Upper lobe of left lung (tissue), 6 donors: ENCODE measurements at regions not wholly inside any gene's neighbourhood (a gene's known extent, or its start where the extent isn't known, plus 50 kb on each side); places are given as distances from the start of the nearest gene placed in this dataset.

Experiments
- ATAC-seq, 2 donors: fragments of 200-7000 bp; cut with Tn5 transposase; one replicate each; pipeline ENCODE4 v1.9.1; 2022; ENCODE audit warnings: mild to moderate bottlenecking in 2 of 2, moderate library complexity in 2 of 2; ENCODE audit not compliant: low FRiP score in 2 of 2
- DNase-seq, 2 donors: peaks; one replicate each; pipeline ENCODE4 v3.0.0-alpha.2; 2019 to 2020
- H3K27ac ChIP-seq, 4 donors: fragments of 200-600 bp; sonication (generic); one replicate each; pipeline ENCODE4 v1.5.1; 2016 to 2019
- H3K27me3 ChIP-seq, 4 donors: fragments of 200-600 bp; sonication (generic); one replicate each; pipeline ENCODE4 v1.5.1; 2017 to 2019
- H3K36me3 ChIP-seq, 4 donors: fragments of 200-600 bp; sonication (generic); one replicate each; pipeline ENCODE4 v1.5.1; 2016 to 2019
- H3K4me1 ChIP-seq, 4 donors: fragments of 200-600 bp; sonication (generic); one replicate each; pipeline ENCODE4 v1.5.1; 2018 to 2019
- H3K4me3 ChIP-seq, 4 donors: fragments of 200-600 bp; sonication (generic); one replicate each; pipeline ENCODE4 v1.5.1; 2017 to 2019; ENCODE audit warnings: mild to moderate bottlenecking in 2 of 4, moderate library complexity in 1 of 4
- H3K9me3 ChIP-seq, 4 donors: fragments of 200-600 bp; sonication (generic); one replicate each; pipeline ENCODE4 v1.5.1; 2018 to 2019
- EP300 ChIP-seq, 4 donors: sonication (generic); formaldehyde crosslinking; IDR thresholded peaks; one replicate each; pipeline ENCODE4 v1.5.1; 2017; ENCODE audit warnings: antibody characterized with exemption in 4 of 4, control low read depth in 2 of 4
- POLR2A ChIP-seq, 4 donors: fragments of 450-650 bp; IDR thresholded peaks; one replicate each; pipeline ENCODE4 v1.5.1; 2016 to 2017; ENCODE audit warnings: antibody characterized with exemption in 4 of 4, mild to moderate bottlenecking in 2 of 4
- POLR2AphosphoS5 ChIP-seq, 2 donors: sonication (generic); formaldehyde crosslinking; IDR thresholded peaks; one replicate each; pipeline ENCODE4 v1.5.1; 2017; ENCODE audit warnings: antibody characterized with exemption in 2 of 2
- WGBS, 2 donors: methylation state at CpG; one replicate each; pipeline ENCODE4 v1.1.5; 2017 to 2018; 5-methylcytosine and 5-hydroxymethylcytosine counted together
- TF ChIP-seq, protein P1 (sequence below), 6 experiments: fragments of 450-650 bp in 4 of 6; fragments of 200-600 bp in 2 of 6; sonication (generic) in 2 of 6; IDR thresholded peaks; one replicate each; pipeline ENCODE4 v1.5.1; 2016 to 2019; ENCODE audit warnings: antibody characterized with exemption in 6 of 6
- donor health status: DM: no; HTN: no; CAD: no; lungs with moderate emphysema.
- donor health status: DM: no; HTN: yes; CAD: no; lungs with severe emphysema.

GRCh38 chr1:112328600-112328999 is 67.4 kb upstream of the CTTNBP2NL start:
- Histone ChIP-seq H3K4me3 (no peak overlapping the region), H3K4me1 (peaks cover 0 to 4% (median 0%) of the 10 kb centered on the region in 4 donors), H3K36me3 (no peaks in the 10 kb centered on the region), H3K9me3 (no peaks in the 10 kb centered on the region), H3K27me3 (no peaks in the 10 kb centered on the region), H3K27ac (no peak overlapping the region)
- WGBS, 2 donors: 75 to 76% methylated on average over 3 of the region's 3 CpGs
- TF ChIP-seq POLR2AphosphoS5 (IDR thresholded peaks at IDR 0.05) (no peak), POLR2A (IDR thresholded peaks at IDR 0.05) (no peak), EP300 (IDR thresholded peaks at IDR 0.05) (no peak)
- TF ChIP-seq, protein P1, sequence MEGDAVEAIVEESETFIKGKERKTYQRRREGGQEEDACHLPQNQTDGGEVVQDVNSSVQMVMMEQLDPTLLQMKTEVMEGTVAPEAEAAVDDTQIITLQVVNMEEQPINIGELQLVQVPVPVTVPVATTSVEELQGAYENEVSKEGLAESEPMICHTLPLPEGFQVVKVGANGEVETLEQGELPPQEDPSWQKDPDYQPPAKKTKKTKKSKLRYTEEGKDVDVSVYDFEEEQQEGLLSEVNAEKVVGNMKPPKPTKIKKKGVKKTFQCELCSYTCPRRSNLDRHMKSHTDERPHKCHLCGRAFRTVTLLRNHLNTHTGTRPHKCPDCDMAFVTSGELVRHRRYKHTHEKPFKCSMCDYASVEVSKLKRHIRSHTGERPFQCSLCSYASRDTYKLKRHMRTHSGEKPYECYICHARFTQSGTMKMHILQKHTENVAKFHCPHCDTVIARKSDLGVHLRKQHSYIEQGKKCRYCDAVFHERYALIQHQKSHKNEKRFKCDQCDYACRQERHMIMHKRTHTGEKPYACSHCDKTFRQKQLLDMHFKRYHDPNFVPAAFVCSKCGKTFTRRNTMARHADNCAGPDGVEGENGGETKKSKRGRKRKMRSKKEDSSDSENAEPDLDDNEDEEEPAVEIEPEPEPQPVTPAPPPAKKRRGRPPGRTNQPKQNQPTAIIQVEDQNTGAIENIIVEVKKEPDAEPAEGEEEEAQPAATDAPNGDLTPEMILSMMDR (IDR thresholded peaks at IDR 0.05): no peak
- ATAC-seq (no peak), DNase-seq (peak in 1 of 2 donors; percentile 17)

- no peak overlapping the region for H3K27ac ChIP-seq
- peaks cover 0 to 6% (median 2%) of the 10 kb centered on the region in 4 donors for H3K4me1 ChIP-seq
- DNase-seq (no peak), ATAC-seq (no peak)
- WGBS, 2 donors: 73% methylated on average over 9 of the region's 9 CpGs
- H3K27me3 ChIP-seq: no peaks in the 10 kb centered on the region
- no peaks in the 10 kb centered on the region for H3K36me3 ChIP-seq
- TF ChIP-seq, protein P1 (IDR thresholded peaks at IDR 0.05): no peak
- TF ChIP-seq EP300 (IDR thresholded peaks at IDR 0.05) (no peak), POLR2A (IDR thresholded peaks at IDR 0.05) (no peak), POLR2AphosphoS5 (IDR thresholded peaks at IDR 0.05) (no peak)
- no peak overlapping the region for H3K4me3 ChIP-seq
- H3K9me3 ChIP-seq: no peaks in the 10 kb centered on the region
Measured at GRCh38 chr1:112332176-112333150, 63.6 kb upstream of the CTTNBP2NL start.

DNA sequence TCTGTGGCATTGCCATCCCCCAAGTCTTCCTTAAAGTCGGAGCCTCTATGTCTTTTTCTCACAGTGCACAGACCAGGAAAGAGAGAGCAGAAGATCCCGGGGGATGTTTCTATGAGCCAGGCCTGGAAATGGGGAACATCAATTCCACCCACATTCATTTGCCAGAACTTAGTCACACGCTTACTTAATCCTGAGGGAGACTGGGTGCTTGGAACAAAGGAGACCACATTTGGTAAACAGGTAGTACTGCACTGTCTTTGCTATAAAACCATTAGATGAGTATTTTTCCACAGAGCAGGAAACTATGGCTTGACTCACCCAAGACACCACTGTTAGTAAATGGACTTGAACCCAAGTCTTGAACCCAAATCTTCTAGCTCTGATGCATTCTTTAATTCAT is 60.7 kb upstream of the CTTNBP2NL start:
- Histone ChIP-seq H3K27me3 (no peaks in the 10 kb centered on the region), H3K27ac (no peak overlapping the region), H3K4me3 (no peak overlapping the region), H3K36me3 (no peaks in the 10 kb centered on the region), H3K9me3 (no peaks in the 10 kb centered on the region), H3K4me1 (peaks cover 0 to 6% (median 2%) of the 10 kb centered on the region in 4 donors)
- no peak for ATAC-seq
- DNase-seq: no peak
- TF ChIP-seq EP300 (IDR thresholded peaks at IDR 0.05): no peak
- no peak for TF ChIP-seq POLR2A (IDR thresholded peaks at IDR 0.05)
- TF ChIP-seq, protein P1 (IDR thresholded peaks at IDR 0.05): no peak
- no peak for TF ChIP-seq POLR2AphosphoS5 (IDR thresholded peaks at IDR 0.05)
- 85 to 93% methylated on average over 3 of the region's 3 CpGs for WGBS, 2 donors

DNA sequence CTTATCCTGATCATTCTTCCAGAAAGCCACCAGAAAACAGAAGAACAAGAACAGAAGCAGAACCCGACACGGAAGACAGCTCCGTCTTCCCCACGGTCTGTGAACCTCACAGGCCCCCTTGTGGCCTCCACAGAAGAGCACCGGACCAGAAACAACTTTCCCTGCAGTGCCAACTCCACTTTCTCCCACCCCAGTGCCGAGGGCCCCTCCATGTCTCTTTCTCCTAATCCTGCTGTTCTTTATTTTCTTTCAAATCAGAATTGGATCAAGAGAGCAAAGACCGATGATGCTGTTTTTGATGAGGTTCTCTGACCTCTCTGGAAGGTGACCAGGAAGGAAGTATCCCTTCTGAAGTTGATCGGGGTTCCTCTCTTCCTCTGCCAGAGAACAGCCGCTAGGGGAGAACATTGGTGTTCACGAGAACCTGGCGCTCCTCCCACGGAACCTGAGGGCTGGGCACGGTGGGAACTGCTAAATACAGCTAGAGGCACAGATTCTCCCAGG is 58.9 kb upstream of the CTTNBP2NL start:
- Histone ChIP-seq H3K4me1 (peaks cover 0 to 6% (median 2%) of the 10 kb centered on the region in 4 donors), H3K27me3 (no peaks in the 10 kb centered on the region), H3K36me3 (no peaks in the 10 kb centered on the region), H3K9me3 (no peaks in the 10 kb centered on the region), H3K27ac (no peak overlapping the region), H3K4me3 (no peak overlapping the region)
- ATAC-seq (peak; percentile 70 to 82), DNase-seq (peak in 1 of 2 donors; percentile 41)
- no peak for TF ChIP-seq POLR2A (IDR thresholded peaks at IDR 0.05)
- TF ChIP-seq, protein P1 (IDR thresholded peaks at IDR 0.05): peak; percentile 32 to 64 (median 54)
- WGBS, 2 donors: 17 to 23% methylated on average over 13 of the region's 13 CpGs
